AG09309 (cell line): ENCODE measurements at regions not wholly inside any gene's neighbourhood (a gene's known extent, or its start where the extent isn't known, plus 50 kb on each side); places are given as distances from the start of the nearest gene placed in this dataset.

ENCODE experiments used
- DNase-seq: peaks from one replicate; pipeline ENCODE4 v3.0.0-alpha.2; 2010; ENCODE audit warnings: low read depth
- H3K4me3 ChIP-seq: 2 replicates; pipeline ENCODE4 v1.5.1; 2011; ENCODE audit warnings: mild to moderate bottlenecking, low read depth, low read length, moderate library complexity; ENCODE audit not compliant: control insufficient read depth
- CTCF ChIP-seq: IDR thresholded peaks from 2 replicates; pipeline ENCODE4 v1.5.1; 2011; ENCODE audit warnings: mild to moderate bottlenecking, low read depth, low read length, inconsistent platforms; ENCODE audit not compliant: insufficient read depth, control insufficient read depth; ENCODE audit errors: missing control alignments

DNA sequence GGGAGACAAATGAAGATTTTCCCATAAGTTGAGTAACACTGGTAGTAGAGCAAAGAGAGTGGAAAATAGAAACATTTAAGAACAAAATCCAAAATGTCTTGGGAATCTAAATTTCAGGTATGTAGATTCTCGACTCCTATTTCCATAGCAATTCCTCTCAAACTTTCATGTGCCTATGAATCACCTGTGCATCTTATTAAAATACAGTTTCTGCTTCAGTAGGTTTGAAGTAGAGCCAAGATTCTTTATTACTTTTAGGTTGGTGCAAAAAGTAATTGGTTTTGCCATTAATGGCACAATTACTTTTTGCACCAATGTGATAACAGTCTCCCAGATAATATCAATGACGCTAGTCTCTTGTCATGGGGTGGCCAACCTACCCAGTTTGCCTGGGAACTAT lies 115.3 kb upstream of the SLC5A12 start:
- DNase-seq: no peak
- no peak overlapping the region for H3K4me3 ChIP-seq
- no peak for TF ChIP-seq CTCF

GRCh38 chr11:26839911-26840698 lies 118.2 kb upstream of the SLC5A12 start:
- no peak for DNase-seq
- no peak overlapping the region for H3K4me3 ChIP-seq
- TF ChIP-seq CTCF: no peak

GRCh38 chr11:26841818-26842473 lies 120.1 kb upstream of the SLC5A12 start:
- TF ChIP-seq CTCF: no peak
- DNase-seq: no peak
- no peak overlapping the region for H3K4me3 ChIP-seq

GRCh38 chr11:26842478-26843282 lies 120.8 kb upstream of the SLC5A12 start:
- no peak overlapping the region for H3K4me3 ChIP-seq
- DNase-seq: no peak
- no peak for TF ChIP-seq CTCF

DNA sequence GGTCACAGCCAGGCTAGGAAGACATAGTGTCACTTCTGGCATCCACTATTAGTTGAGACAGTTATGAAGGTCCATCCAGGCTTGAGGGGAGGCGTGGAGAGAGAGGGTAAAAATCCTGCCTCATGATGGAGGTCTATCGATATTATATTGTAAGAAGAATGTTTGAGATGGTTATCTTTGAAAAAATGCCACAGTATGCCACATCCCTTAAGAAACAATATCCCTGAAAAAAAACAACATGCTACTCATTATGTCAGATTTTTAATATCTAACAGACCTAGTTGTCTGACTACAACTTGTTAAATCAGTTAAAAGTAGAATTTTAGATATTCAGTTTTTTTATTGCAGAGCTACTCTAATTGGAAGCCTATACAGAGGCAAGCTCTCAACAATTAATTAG lies 121.7 kb upstream of the SLC5A12 start:
- DNase-seq: no peak
- TF ChIP-seq CTCF: no peak
- no peak overlapping the region for H3K4me3 ChIP-seq

GRCh38 chr11:26844963-26845362 lies 123.1 kb upstream of the SLC5A12 start:
- no peak for DNase-seq
- H3K4me3 ChIP-seq: no peak overlapping the region
- no peak for TF ChIP-seq CTCF
